HG02981 (cell line): ENCODE measurements at regions not wholly inside any gene's neighbourhood (a gene's known extent, or its start where the extent isn't known, plus 50 kb on each side); places are given as distances from the start of the nearest gene placed in this dataset.
"Not testable (repeated sequence)": the region's sequence is repeated elsewhere in the genome, so short reads cannot be mapped to it uniquely, and the experiment has no call there.

Source experiments
- ATAC-seq: cut with Tn5 transposase; IDR thresholded peaks from one replicate; pipeline ENCODE4 v1.9.1; 2021; ENCODE audit warnings: mild to moderate bottlenecking, moderate library complexity; ENCODE audit not compliant: unreplicated experiment

- no peak for ATAC-seq
Measured at GRCh38 chr10:42984761-42985325, 92.0 kb upstream of the RET start.

GRCh38 chr10:42985436-42986316, 91.2 kb upstream of the RET start:
- no peak for ATAC-seq

GRCh38 chr10:42986633-42987032, 90.2 kb upstream of the RET start:
- no peak for ATAC-seq

- ATAC-seq = no peak
Measured at GRCh38 chr10:42987121-42987541, 89.7 kb upstream of the RET start.

- no peak for ATAC-seq
Measured at GRCh38 chr10:42987575-42987974, 89.3 kb upstream of the RET start.

GRCh38 chr10:42988069-42988468, 88.8 kb upstream of the RET start:
- ATAC-seq = no peak

- ATAC-seq = no peak
Measured at GRCh38 chr10:42988517-42989395, 88.1 kb upstream of the RET start.

- ATAC-seq = no peak
Measured at GRCh38 chr10:42989481-42989921, 87.4 kb upstream of the RET start.

GRCh38 chr10:42990016-42990720, 86.7 kb upstream of the RET start:
- no peak for ATAC-seq

GRCh38 chr10:42990721-42991441, 86.0 kb upstream of the RET start:
- ATAC-seq = no peak

- ATAC-seq = no peak
Measured at GRCh38 chr10:42991442-42992098, 85.3 kb upstream of the RET start.

GRCh38 chr10:42992156-42992956, 84.5 kb upstream of the RET start:
- ATAC-seq = no peak

- no peak for ATAC-seq
Measured at GRCh38 chr10:42992957-42993390, 83.9 kb upstream of the RET start.

- ATAC-seq = not testable (repeated sequence)
Measured at GRCh38 chr10:42994909-42995308, 82.0 kb upstream of the RET start.

GRCh38 chr10:42995537-42995936, 81.3 kb upstream of the RET start:
- ATAC-seq = no peak

- no peak for ATAC-seq
Measured at GRCh38 chr10:42996588-42996987, 80.3 kb upstream of the RET start.

GRCh38 chr10:42997151-42997848, 79.6 kb upstream of the RET start:
- no peak for ATAC-seq

GRCh38 chr10:42997849-42998165, 79.1 kb upstream of the RET start:
- no peak for ATAC-seq
